Liver (tissue), 8 donors: ENCODE measurements at regions not wholly inside any gene's neighbourhood (a gene's known extent, or its start where the extent isn't known, plus 50 kb on each side); places are given as distances from the start of the nearest gene placed in this dataset.

Source experiments
- DNase-seq: peaks from one replicate; pipeline ENCODE4 v3.0.0-alpha.2; 2017; ENCODE audit warnings: low spot score
- H3K27ac ChIP-seq, 2 donors: one replicate each; pipeline ENCODE4 v1.7.0; 2013; ENCODE audit warnings: inconsistent platforms in 2 of 2, low read length in 2 of 2, control low read depth in 1 of 2, low read depth in 1 of 2, mild to moderate bottlenecking in 1 of 2
- H3K27me3 ChIP-seq, 4 donors: one replicate each; pipeline versions ENCODE4 v1.6.1 to v1.7.0; 2013; ENCODE audit warnings: low read length in 3 of 4, inconsistent platforms in 1 of 4, mild to moderate bottlenecking in 1 of 4, moderate library complexity in 1 of 4; ENCODE audit not compliant: control insufficient read depth in 4 of 4, insufficient read depth in 4 of 4
- H3K36me3 ChIP-seq, 4 donors: one replicate each; pipeline versions ENCODE4 v1.6.1 to v1.7.0; 2013; ENCODE audit warnings: low read length in 3 of 4, mild to moderate bottlenecking in 3 of 4, low read depth in 1 of 4, moderate library complexity in 1 of 4; ENCODE audit not compliant: control insufficient read depth in 4 of 4, insufficient read depth in 3 of 4
- H3K4me1 ChIP-seq, 4 donors: one replicate each; pipeline versions ENCODE4 v1.6.1 to v1.7.0; 2013; ENCODE audit warnings: low read length in 3 of 4, mild to moderate bottlenecking in 3 of 4, moderate library complexity in 1 of 4; ENCODE audit not compliant: control insufficient read depth in 4 of 4, insufficient read depth in 4 of 4
- H3K4me3 ChIP-seq, 3 donors: one replicate each; pipeline versions ENCODE4 v1.6.1 to v1.7.0; 2013; ENCODE audit warnings: low read length in 3 of 3, control low read depth in 1 of 3, low read depth in 1 of 3, mild to moderate bottlenecking in 1 of 3
- H3K9ac ChIP-seq, 2 donors: one replicate each; pipeline ENCODE4 v1.7.0; 2013; ENCODE audit warnings: low read length in 2 of 2, mild to moderate bottlenecking in 2 of 2, moderate library complexity in 2 of 2, control low read depth in 1 of 2, low read depth in 1 of 2
- H3K9me3 ChIP-seq, 4 donors: one replicate each; pipeline versions ENCODE4 v1.6.1 to v1.7.0; 2013; ENCODE audit warnings: low read length in 3 of 4; ENCODE audit not compliant: control insufficient read depth in 4 of 4
- ATF3 ChIP-seq: IDR thresholded peaks from 2 replicates; pipeline ENCODE4 v1.6.1; 2016; ENCODE audit warnings: antibody characterized with exemption
- CTCF ChIP-seq: fragments of 150-350 bp; IDR thresholded peaks from 2 replicates; pipeline ENCODE4 v1.5.1; 2017; ENCODE audit warnings: improper control_type of control experiment, low read depth, low read length; ENCODE audit not compliant: missing input control
- EGR1 ChIP-seq, 2 donors: IDR thresholded peaks; 2 replicates each; pipeline ENCODE4 v1.6.1; 2016 to 2018; ENCODE audit warnings: antibody characterized with exemption in 2 of 2, low read depth in 2 of 2
- FOXA1 ChIP-seq: IDR thresholded peaks from 2 replicates; pipeline ENCODE4 v1.6.1; 2016; ENCODE audit warnings: antibody characterized with exemption
- FOXA2 ChIP-seq: IDR thresholded peaks from 2 replicates; pipeline ENCODE4 v1.6.1; 2016; ENCODE audit warnings: antibody characterized with exemption
- GABPA ChIP-seq, 2 donors: IDR thresholded peaks in 1 of 2; conservative IDR thresholded peaks in 1 of 2; 2 replicates each; pipeline ENCODE4 v1.6.1; 2016; ENCODE audit warnings: antibody characterized with exemption in 2 of 2, mild to moderate bottlenecking in 1 of 2, moderate library complexity in 1 of 2
- HNF4A ChIP-seq, 2 donors: conservative IDR thresholded peaks; 2 replicates each; pipeline ENCODE4 v1.6.1; 2016; ENCODE audit warnings: antibody characterized with exemption in 2 of 2, mild to moderate bottlenecking in 2 of 2
- HNF4G ChIP-seq: IDR thresholded peaks from 2 replicates; pipeline ENCODE4 v1.6.1; 2016; ENCODE audit warnings: antibody characterized with exemption
- JUND ChIP-seq, 2 donors: IDR thresholded peaks; 2 replicates each; pipeline ENCODE4 v1.6.1; 2016; ENCODE audit warnings: antibody characterized with exemption in 2 of 2
- MAX ChIP-seq: IDR thresholded peaks from 2 replicates; pipeline ENCODE4 v1.6.1; 2016; ENCODE audit warnings: antibody characterized with exemption
- NR2F2 ChIP-seq: IDR thresholded peaks from 2 replicates; pipeline ENCODE4 v1.6.1; 2016; ENCODE audit warnings: antibody characterized with exemption
- RAD21 ChIP-seq, 2 donors: IDR thresholded peaks; 2 replicates each; pipeline ENCODE4 v1.6.1; 2016; ENCODE audit warnings: antibody characterized with exemption in 2 of 2, mild to moderate bottlenecking in 2 of 2
- REST ChIP-seq: IDR thresholded peaks from 2 replicates; pipeline ENCODE4 v1.6.1; 2016; ENCODE audit warnings: antibody characterized with exemption, mild to moderate bottlenecking
- RXRA ChIP-seq, 2 donors: IDR thresholded peaks; 2 replicates each; pipeline ENCODE4 v1.6.1; 2017 to 2018; ENCODE audit warnings: antibody characterized with exemption in 2 of 2, mild to moderate bottlenecking in 1 of 2
- SP1 ChIP-seq: IDR thresholded peaks from 2 replicates; pipeline ENCODE4 v1.6.1; 2018; ENCODE audit warnings: antibody characterized with exemption, mild to moderate bottlenecking
- TAF1 ChIP-seq: conservative IDR thresholded peaks from 2 replicates; pipeline ENCODE4 v1.6.1; 2016; ENCODE audit warnings: antibody characterized with exemption, mild to moderate bottlenecking
- YY1 ChIP-seq: IDR thresholded peaks from 2 replicates; pipeline ENCODE4 v1.6.1; 2016; ENCODE audit warnings: antibody characterized with exemption, mild to moderate bottlenecking
- ZBTB33 ChIP-seq: IDR thresholded peaks from 2 replicates; pipeline ENCODE4 v1.6.1; 2016; ENCODE audit warnings: antibody characterized with exemption
- WGBS: extraction: QIAGEN DNeasy Blood & Tissue Kit; methylation state at CpG from one replicate; pipeline ENCODE4 v1.1.7; 2013; 5-methylcytosine and 5-hydroxymethylcytosine counted together
- donor health status: healthy.
- donor health status: healthy.
- donor health status: healthy.
- donor health status: healthy.
- donor health status: healthy.

GRCh38 chr2:5393474-5393873 lies 298.7 kb upstream of the SOX11 start (continued):
- TF ChIP-seq ZBTB33 = no peak
- no peak for TF ChIP-seq GABPA (IDR thresholded peaks at IDR 0.05 in 1 of 2, conservative IDR thresholded peaks at IDR 0.05 in 1 of 2)
- no peak for TF ChIP-seq NR2F2
- no peak for TF ChIP-seq RAD21 (IDR thresholded peaks at IDR 0.05)
- TF ChIP-seq FOXA2 = no peak
- TF ChIP-seq SP1 = no peak

GRCh38 chr2:5394223-5394622 lies 298.0 kb upstream of the SOX11 start:
- WGBS = 69% methylated on average over 5 of the region's 5 CpGs
- Histone ChIP-seq H3K27ac (no peak overlapping the region), H3K9me3 (no peaks in the 10 kb centered on the region), H3K27me3 (no peaks in the 10 kb centered on the region), H3K9ac (no peak overlapping the region), H3K4me3 (no peak overlapping the region), H3K4me1 (no peaks in the 10 kb centered on the region), H3K36me3 (no peaks in the 10 kb centered on the region)
- DNase-seq = no peak
- no peak for TF ChIP-seq HNF4G
- no peak for TF ChIP-seq YY1
- TF ChIP-seq SP1 = no peak

GRCh38 chr2:5401115-5401657 lies 291.0 kb upstream of the SOX11 start:
- no peak for DNase-seq
- no peak overlapping the region for H3K27ac ChIP-seq
- H3K36me3 ChIP-seq = no peaks in the 10 kb centered on the region
- no peak overlapping the region for H3K9ac ChIP-seq
- no peak overlapping the region for H3K4me3 ChIP-seq
- 69% methylated on average over 9 of the region's 9 CpGs for WGBS
- TF ChIP-seq ATF3 (no peak), JUND (IDR thresholded peaks at IDR 0.05) (no peak), REST (no peak), MAX (no peak), CTCF (no peak), YY1 (no peak), RXRA (IDR thresholded peaks at IDR 0.05) (no peak), RAD21 (IDR thresholded peaks at IDR 0.05) (no peak), NR2F2 (no peak), HNF4G (no peak), TAF1 (no peak), FOXA1 (no peak), FOXA2 (no peak), HNF4A (conservative IDR thresholded peaks at IDR 0.05) (no peak), SP1 (no peak), EGR1 (IDR thresholded peaks at IDR 0.05; ENCODE audit: low read depth in 2 of 2) (no peak), ZBTB33 (no peak)
- no peaks in the 10 kb centered on the region for H3K4me1 ChIP-seq
- H3K9me3 ChIP-seq = no peaks in the 10 kb centered on the region
- H3K27me3 ChIP-seq = no peaks in the 10 kb centered on the region
